ENCODE measurements at regions not wholly inside any gene's neighbourhood (a gene's known extent, or its start where the extent isn't known, plus 50 kb on each side); places are given as distances from the start of the nearest gene placed in this dataset.

DNA sequence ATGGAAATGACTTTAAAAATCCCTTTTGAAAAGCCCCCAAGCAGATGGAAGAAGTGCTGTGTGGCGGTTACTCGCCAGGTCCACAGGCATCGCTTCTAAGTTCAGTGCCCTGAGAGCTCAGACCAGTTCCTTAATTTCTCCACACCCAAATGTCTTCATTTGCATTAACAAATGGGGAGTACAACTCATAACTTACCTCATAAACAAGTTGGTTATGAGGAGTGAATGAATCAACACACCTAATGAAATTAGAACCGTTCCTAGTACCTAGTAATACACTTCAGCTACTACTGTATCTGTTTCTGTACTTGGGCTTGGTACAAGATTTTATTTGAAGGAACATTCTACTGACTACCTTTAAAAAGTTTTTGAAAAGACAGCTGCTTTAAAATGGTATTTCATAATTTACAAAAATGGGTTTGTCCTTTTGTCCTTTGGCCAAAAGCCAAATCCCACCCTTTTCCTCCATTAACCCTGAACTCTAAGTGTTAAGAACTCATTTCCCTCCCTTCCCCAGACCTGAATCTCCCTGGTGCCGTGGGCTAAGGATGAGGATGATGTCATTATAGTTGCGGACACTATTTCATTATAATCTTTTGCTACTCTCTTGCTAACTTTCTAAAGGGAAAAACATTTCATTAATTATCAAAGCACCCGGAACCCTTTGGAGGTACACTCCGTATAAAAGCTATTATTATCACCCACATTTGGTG lies 221.5 kb upstream of the CELF2 start:
- DNase-seq = no peak

GRCh38 chr10:10796774-10797415 lies 220.8 kb upstream of the CELF2 start:
- DNase-seq = no peak

- DNase-seq = no peak
These were observed 220.2 kb upstream of the CELF2 start for GRCh38 chr10:10797513-10797912.

DNA sequence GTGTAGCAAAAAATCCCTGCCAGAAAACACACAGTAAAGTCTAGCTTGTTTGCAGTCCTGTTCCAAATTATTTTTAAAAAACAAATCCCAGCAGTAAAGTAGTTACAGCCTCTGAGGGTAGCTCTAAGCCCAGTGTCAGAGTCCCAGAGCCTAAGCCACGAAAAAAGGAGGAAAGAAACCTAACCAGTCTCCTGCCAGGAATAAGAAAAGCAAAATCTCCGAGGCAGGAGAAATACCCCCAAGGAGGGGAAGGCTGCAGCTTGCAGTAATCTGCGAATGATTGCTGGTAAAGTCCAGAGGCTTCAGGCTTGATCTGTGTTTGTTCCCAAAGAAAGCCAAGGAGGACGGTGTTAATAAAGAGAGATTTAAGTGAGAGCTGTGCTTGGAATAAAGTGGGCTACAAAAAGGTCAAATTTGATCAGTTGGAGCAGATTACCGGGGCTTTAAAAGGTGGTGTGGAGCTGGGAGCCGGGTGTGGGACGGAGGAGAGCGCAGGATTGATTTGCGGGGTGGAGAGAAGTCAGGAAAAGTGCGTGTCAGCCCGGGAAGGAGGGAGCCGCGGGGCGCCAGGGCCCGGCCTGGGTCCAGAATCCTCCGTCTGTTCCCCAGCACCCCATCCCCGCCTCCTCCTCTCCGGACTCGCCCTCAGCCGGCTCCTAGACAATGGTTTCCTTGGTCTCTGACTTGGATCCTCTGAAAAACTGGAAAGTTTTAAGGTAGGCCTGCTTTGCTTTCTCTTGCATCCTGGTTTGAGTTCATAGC lies 219.4 kb upstream of the CELF2 start:
- DNase-seq = no peak

- no peak for DNase-seq
These were observed 218.8 kb upstream of the CELF2 start for GRCh38 chr10:10798864-10799192.

DNA sequence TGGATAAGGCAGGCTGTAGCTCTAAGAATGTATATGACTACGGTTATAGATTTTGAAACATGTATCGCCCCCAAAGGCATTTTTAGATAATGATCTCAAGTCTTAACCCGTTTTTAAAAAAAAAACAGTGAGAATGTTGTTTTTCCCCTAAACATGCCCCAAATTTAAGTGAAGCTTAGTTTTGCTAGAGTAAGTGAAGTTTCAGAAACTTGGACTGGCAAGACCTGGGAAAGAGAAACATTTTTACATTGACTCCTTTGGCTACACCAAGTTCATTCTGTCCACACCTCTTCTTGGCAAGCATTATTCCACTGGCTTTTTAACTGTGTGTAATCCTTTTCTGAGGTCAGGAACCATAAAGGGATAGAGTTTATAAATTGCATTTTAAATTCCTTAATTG lies 216.7 kb upstream of the CELF2 start:
- no peak for DNase-seq

GRCh38 chr10:10803278-10803677 lies 214.4 kb upstream of the CELF2 start:
- no peak for DNase-seq

- no peak for DNase-seq
These were observed 213.6 kb upstream of the CELF2 start for GRCh38 chr10:10804061-10804460.

DNA sequence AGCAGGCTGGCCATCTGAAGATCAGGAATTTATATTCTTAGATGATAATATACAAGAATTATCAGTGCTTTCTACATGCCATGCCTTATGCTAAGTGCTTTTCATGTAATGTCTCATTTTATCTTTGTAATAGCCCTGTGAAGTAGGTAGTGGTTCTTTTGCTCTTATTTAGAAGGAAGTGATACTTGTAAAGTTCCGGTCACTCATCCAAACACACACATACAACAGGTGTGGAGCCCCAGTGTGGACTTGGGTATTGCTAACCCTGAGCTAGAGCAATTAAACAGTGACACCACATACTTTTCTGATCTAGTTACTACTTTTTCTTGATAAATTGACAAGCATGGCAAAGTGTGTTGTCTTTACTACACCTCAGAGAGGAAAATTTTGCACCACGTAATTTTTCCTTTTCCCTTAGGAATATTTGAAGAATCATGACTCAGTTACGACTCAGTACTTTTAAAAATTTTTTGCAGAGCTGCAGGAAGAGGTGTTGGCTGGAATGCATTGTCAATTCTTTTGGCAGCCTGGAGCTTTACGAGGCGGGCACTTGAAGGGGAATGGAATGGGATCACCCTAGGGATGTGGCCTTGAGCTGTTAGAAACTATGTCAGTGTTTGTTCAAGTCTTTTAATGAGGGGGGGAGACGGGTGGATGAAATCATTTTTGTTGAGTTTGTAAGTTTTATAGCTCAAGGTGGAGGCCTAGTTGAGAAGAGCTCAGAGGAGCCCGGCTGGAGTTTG lies 212.5 kb upstream of the CELF2 start:
- no peak for DNase-seq

DNA sequence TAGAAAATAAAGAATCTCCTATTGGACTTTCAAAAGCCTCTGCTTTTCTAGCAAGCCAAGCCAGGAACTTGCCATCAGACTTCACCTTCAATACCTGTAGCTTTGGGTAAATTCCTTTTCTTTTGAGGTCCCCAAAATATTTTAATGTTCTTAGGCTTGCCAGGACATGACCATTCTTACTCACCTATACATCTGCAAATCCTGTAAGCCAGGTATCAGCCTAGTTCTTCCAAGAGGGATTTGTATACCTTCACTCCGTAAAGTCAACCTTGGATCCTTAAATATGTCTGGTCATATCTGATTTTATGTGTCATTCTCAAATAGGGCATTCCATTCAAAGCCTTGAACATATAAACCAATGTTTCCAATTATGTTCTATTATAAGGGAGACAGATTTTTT lies 210.6 kb upstream of the CELF2 start:
- DNase-seq = no peak

GRCh38 chr10:10811562-10811961 lies 206.1 kb upstream of the CELF2 start:
- DNase-seq = no peak

DNA sequence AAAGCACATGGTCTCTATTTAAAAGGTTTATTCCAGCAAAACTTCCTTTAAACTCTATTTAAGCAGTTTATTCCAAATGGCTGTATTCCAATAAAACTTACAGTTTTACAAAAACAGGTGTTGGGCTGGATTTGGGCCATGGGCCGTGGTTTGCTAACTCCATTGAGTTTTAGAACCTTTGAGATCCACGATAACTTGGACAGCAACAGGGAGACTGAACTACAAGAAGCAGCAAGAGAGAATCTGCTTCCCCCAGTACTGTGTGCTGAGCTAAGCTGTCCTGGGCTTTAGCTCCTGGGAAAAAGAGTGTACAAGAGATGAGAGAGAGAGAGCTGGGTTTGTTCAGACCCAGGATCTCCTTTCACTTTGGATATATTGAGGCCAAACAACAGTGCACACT lies 204.0 kb upstream of the CELF2 start:
- no peak for DNase-seq

DNA sequence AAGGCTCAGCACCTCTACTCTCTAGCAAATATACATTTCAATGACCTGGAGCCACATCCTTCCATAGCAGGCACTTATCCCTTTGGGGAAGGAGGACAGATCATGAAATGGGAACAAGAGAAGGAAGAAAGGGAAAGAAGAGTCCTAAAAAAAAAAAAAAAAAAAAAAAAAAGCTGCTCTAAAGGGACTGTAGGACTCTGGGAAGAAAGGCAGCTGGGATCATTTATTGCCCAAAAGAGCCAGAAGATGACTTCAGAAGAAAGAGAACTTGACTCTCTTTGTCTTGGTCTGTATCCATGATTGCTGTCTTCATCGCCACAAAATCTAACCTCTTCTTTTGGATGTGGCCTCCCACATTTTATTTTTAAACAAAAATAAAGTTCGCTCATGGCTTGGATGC lies 203.6 kb upstream of the CELF2 start:
- DNase-seq = no peak

DNA sequence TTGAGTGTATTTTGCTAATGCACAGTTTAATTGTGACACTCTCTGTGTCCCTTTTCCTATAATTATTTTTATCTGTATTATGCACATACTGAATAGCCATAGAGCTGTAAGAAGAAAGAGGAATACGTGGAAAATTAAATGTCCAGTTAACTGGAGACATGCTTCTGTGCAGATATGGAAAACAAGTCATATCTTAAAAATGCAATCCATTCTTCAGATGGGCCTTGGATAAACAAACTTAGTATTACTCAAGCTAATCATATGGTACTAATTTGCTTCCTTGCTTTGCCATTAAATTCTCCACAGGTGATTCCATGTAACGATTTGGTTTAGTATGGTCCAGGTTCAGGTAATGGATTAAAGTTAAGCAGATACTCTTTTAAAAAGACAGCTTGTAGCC lies 201.2 kb upstream of the CELF2 start:
- DNase-seq = no peak

DNA sequence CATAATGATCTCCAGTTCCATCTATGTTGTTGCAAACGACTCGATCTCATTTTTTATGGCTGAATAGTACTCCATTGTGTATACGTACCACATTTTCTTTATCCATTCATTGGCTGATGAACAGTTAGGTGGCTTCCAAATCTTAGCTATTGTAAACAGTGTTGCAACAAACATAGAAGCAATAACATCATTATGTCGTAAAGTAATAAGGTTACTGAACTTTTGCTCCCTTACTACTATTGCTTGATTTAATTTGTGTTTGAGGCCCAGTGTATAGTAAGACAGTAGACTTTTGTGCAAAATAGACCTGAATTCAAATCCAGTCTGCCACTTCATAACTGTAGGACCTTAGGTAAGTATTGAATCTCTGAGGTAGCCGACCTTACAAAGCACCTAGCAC lies 200.1 kb upstream of the CELF2 start:
- DNase-seq = no peak

GRCh38 chr10:10818082-10818481 lies 199.6 kb upstream of the CELF2 start:
- no peak for DNase-seq

DNA sequence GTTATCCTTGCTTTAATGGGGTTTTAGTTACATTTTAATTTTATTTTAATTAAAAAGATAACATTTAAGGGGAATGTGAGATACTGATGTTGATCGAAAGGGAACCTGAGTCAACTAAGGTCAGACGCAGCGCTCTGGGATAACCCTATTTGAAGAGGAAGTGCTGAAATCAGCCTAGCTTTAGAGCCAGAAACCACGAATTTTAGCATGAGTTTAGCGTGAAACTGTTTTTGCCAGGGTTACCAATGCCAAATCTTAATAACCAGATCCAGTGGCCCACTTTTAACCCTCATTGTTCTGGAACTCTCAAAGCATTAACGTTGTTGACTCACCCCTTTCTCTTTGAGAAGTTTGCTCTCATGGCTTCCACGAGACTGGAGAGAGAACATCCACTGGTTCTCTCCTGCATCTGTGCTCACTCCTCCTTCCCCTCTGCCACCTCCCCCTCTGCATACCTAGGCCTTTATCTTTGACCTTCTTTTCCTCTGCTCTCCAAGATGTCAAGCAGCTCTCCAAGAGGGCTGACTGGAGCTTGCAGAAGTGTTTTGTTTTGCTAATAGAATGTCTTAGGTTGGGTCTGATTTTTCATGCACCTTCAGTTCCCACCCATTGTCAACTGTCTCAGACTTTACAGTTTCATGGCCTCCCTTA lies 198.3 kb upstream of the CELF2 start:
- DNase-seq = no peak

DNA sequence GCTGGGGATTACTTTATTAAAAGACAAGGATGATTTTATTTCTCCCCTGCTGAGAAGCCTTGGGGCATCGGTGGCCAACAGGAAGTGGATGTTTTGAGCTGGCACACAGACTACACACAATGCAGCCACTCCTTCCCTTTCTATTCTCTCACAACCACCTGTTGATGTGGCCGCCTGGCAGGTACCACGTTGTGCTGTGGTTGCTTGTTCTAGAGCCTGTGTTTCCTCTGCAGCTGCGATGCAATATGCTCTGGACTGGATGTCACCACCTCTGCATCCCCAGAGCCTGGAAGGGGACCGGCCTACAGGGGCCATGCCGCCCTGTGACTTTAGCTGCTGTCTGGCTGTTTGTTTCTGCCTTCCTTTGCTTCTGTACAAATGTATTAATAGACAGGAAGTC lies 195.7 kb upstream of the CELF2 start:
- DNase-seq = no peak

GRCh38 chr10:10824591-10825148 lies 193.0 kb upstream of the CELF2 start:
- DNase-seq = no peak

- DNase-seq = no peak
These were observed 191.5 kb upstream of the CELF2 start for GRCh38 chr10:10826125-10826524.

DNA sequence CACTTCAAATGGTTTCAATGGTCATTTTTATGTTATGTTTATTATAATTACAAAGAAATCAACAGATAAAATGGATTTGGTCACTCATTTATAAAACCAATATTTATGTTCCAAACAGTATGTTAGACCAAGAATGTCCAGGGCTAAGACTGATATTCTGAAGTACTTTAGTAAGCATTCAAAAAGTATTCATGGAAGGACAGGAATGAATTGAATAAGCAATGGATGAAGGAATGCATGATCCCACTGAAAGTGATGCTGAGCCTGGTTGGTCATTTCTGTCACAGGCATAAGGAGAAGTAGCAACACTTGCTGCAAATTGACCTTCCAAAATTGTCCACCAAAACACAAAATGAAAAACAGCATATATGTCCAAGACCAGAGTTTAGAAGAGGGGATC lies 189.0 kb upstream of the CELF2 start:
- DNase-seq = no peak

- no peak for DNase-seq
These were observed 188.1 kb upstream of the CELF2 start for GRCh38 chr10:10829576-10829975.

Data from SIG-M5 (cell line).